Left ventricle myocardium inferior (tissue), 1 donor: ENCODE measurements at regions not wholly inside any gene's neighbourhood (a gene's known extent, or its start where the extent isn't known, plus 50 kb on each side); places are given as distances from the start of the nearest gene placed in this dataset.

Source experiments
- DNase-seq: peaks from one replicate; pipeline ENCODE4 v3.0.0-alpha.2; 2020
- H3K27ac ChIP-seq: fragments of 200-600 bp; replicated peaks from 2 replicates; pipeline ENCODE4 v1.8.0; 2021
- H3K27me3 ChIP-seq: fragments of 200-600 bp; 2 replicates; pipeline ENCODE4 v1.8.0; 2021; ENCODE audit warnings: low read depth
- H3K36me3 ChIP-seq: fragments of 200-600 bp; 2 replicates; pipeline ENCODE4 v1.8.0; 2021
- H3K4me1 ChIP-seq: fragments of 200-600 bp; 2 replicates; pipeline ENCODE4 v1.8.0; 2021
- H3K4me3 ChIP-seq: fragments of 200-600 bp; 2 replicates; pipeline ENCODE4 v1.8.0; 2021; ENCODE audit warnings: mild to moderate bottlenecking, moderate library complexity
- H3K9me3 ChIP-seq: fragments of 200-600 bp; replicated peaks from 2 replicates; pipeline ENCODE4 v1.8.0; 2021
- intact Hi-C: fragments of 100-400 bp; cut with micrococcal nuclease; formaldehyde crosslinking; loops from one replicate; pipeline ENCODE4 v1.11.0; 2022
- TF ChIP-seq, protein P1 (sequence below): fragments of 200-600 bp; IDR thresholded peaks from 2 replicates; pipeline ENCODE4 v1.8.0; 2021; ENCODE audit warnings: antibody characterized with exemption, mild to moderate bottlenecking, borderline replicate concordance
- donor health status: DM: no; HTN: yes; CAD: no; lungs with severe emphysema.

GRCh38 chr6:152905551-152906299 lies 77.1 kb downstream of the FBXO5 start:
- Histone ChIP-seq H3K4me1 (no peaks in the 10 kb centered on the region), H3K27ac (no peak overlapping the region), H3K4me3 (no peak overlapping the region), H3K9me3 (no peaks in the 10 kb centered on the region), H3K27me3 (peaks cover 5% of the 10 kb centered on the region), H3K36me3 (no peaks in the 10 kb centered on the region)
- no peak for DNase-seq
- intact Hi-C loops: no loop called here
- TF ChIP-seq, protein P1, sequence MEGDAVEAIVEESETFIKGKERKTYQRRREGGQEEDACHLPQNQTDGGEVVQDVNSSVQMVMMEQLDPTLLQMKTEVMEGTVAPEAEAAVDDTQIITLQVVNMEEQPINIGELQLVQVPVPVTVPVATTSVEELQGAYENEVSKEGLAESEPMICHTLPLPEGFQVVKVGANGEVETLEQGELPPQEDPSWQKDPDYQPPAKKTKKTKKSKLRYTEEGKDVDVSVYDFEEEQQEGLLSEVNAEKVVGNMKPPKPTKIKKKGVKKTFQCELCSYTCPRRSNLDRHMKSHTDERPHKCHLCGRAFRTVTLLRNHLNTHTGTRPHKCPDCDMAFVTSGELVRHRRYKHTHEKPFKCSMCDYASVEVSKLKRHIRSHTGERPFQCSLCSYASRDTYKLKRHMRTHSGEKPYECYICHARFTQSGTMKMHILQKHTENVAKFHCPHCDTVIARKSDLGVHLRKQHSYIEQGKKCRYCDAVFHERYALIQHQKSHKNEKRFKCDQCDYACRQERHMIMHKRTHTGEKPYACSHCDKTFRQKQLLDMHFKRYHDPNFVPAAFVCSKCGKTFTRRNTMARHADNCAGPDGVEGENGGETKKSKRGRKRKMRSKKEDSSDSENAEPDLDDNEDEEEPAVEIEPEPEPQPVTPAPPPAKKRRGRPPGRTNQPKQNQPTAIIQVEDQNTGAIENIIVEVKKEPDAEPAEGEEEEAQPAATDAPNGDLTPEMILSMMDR: no peak

GRCh38 chr6:152909241-152909640 lies 73.6 kb downstream of the FBXO5 start:
- Histone ChIP-seq H3K27ac (no peak overlapping the region), H3K27me3 (peaks cover 5% of the 10 kb centered on the region), H3K36me3 (no peaks in the 10 kb centered on the region), H3K9me3 (peaks cover 12% of the 10 kb centered on the region), H3K4me3 (no peak overlapping the region), H3K4me1 (no peaks in the 10 kb centered on the region)
- intact Hi-C loops: no loop called here
- DNase-seq: no peak
- TF ChIP-seq, protein P1: no peak

- intact Hi-C loops: no loop called here
These were observed 66.8 kb downstream of the FBXO5 start for GRCh38 chr6:152916035-152916434.

DNA sequence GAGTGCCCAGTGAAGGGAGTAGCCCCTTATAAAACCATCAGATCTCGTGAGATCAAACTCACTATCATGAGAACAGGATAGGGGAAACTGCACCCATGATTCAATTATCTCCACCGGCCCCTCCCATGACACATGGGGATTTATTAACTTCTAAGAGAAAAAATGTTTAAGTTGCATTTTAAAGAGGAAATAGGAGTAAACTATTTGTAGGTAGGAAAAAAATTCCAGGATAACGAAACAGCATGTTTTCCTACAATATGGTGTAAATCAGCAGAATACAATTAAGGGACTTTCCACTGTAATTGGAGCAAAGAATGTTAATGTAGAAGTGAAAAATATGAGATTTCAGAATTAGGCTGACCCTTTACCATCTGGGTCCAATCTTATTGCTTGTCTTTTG lies 63.9 kb downstream of the FBXO5 start:
- H3K9me3 ChIP-seq: peaks cover 2% of the 10 kb centered on the region
- no peak overlapping the region for H3K27ac ChIP-seq
- no peak overlapping the region for H3K4me3 ChIP-seq
- peaks cover 5% of the 10 kb centered on the region for H3K27me3 ChIP-seq
- no peak for DNase-seq
- intact Hi-C loops: no loop called here
- no peaks in the 10 kb centered on the region for H3K36me3 ChIP-seq
- TF ChIP-seq, protein P1: no peak
- H3K4me1 ChIP-seq: no peaks in the 10 kb centered on the region

More at GRCh38 chr6:152916035-152916434, 66.8 kb downstream of the FBXO5 start:
- Histone ChIP-seq H3K9me3 (peaks cover 12% of the 10 kb centered on the region), H3K4me3 (no peak overlapping the region), H3K27me3 (peaks cover 5% of the 10 kb centered on the region), H3K27ac (no peak overlapping the region), H3K36me3 (no peaks in the 10 kb centered on the region), H3K4me1 (no peaks in the 10 kb centered on the region)
- DNase-seq: no peak
- TF ChIP-seq, protein P1: no peak

DNA sequence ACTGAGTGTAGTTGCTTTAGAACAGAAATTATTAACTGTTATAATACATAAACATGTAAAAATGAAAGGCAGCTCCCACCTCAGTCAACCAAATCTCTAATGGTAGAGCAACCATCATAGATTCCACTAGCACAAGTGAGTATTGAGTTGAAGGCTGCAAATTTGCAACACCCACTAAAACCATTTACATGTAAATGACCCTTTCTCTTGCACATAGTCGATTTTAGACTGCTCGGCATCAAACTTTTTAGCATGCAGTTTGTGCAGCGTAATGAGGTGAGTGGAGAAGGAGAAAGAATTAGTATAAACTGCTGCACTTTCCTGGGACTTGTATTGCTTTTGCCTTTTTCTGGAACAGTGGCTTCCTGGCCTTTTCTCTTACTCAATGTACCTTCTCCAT lies 62.8 kb downstream of the FBXO5 start:
- intact Hi-C loops: no loop called here
- Histone ChIP-seq H3K9me3 (no peaks in the 10 kb centered on the region), H3K4me3 (no peak overlapping the region), H3K36me3 (no peaks in the 10 kb centered on the region), H3K27ac (no peak overlapping the region), H3K4me1 (no peaks in the 10 kb centered on the region), H3K27me3 (no peaks in the 10 kb centered on the region)
- DNase-seq: no peak
- TF ChIP-seq, protein P1: no peak
